ENCODE measurements at regions not wholly inside any gene's neighbourhood (a gene's known extent, or its start where the extent isn't known, plus 50 kb on each side); places are given as distances from the start of the nearest gene placed in this dataset.

- TF ChIP-seq CTCF (IDR thresholded peaks at IDR 0.05) (no peak), POLR2A (IDR thresholded peaks at IDR 0.05) (no peak)
Observed at GRCh38 chr22:49224243-49224642, 603.4 kb downstream of the BRD1 start.

All from adrenal gland (tissue), 5 donors.